ENCODE measurements at regions not wholly inside any gene's neighbourhood (a gene's known extent, or its start where the extent isn't known, plus 50 kb on each side); places are given as distances from the start of the nearest gene placed in this dataset.

- no peak for ATAC-seq (ENCODE audit: insufficient read depth, low FRiP score)
- no peak overlapping the region for H3K27ac ChIP-seq (ENCODE audit: low read depth in 1 of 2, low read length in 1 of 2)
- TF ChIP-seq CTCF (IDR thresholded peaks at IDR 0.05; ENCODE audit: control extremely low read depth, extremely low read depth) = no peak
- no peak overlapping the region for H3K4me3 ChIP-seq
- 89 to 92% methylated on average over 5 of the region's 5 CpGs for WGBS, 2 donors
- H3K9ac ChIP-seq (ENCODE audit: insufficient read depth in 1 of 2, low read length in 2 of 2) = no peak overlapping the region
- H3K36me3 ChIP-seq (ENCODE audit: control insufficient read depth in 4 of 4, insufficient read depth in 4 of 4, low read length in 4 of 4) = no peaks in the 10 kb centered on the region
- DNase-seq = no peak
- no peaks in the 10 kb centered on the region for H3K27me3 ChIP-seq (ENCODE audit: control insufficient read depth in 3 of 3, insufficient read depth in 3 of 3, low read length in 2 of 3)
- H3K9me3 ChIP-seq (ENCODE audit: control insufficient read depth in 4 of 4, insufficient read depth in 3 of 4, low read length in 3 of 4) = peaks cover 0 to 4% (median 0%) of the 10 kb centered on the region in 4 donors
- no peaks in the 10 kb centered on the region for H3K4me1 ChIP-seq (ENCODE audit: control insufficient read depth in 5 of 5, insufficient read depth in 5 of 5, low read length in 5 of 5)
These were observed 868.8 kb downstream of the EPHA4 start for GRCh38 chr2:220703279-220703678.

GRCh38 chr2:220704081-220704480 is 868.0 kb downstream of the EPHA4 start:
- Histone ChIP-seq H3K4me1 (ENCODE audit: control insufficient read depth in 5 of 5, insufficient read depth in 5 of 5, low read length in 5 of 5) (no peaks in the 10 kb centered on the region), H3K27me3 (ENCODE audit: control insufficient read depth in 3 of 3, insufficient read depth in 3 of 3, low read length in 2 of 3) (no peaks in the 10 kb centered on the region), H3K36me3 (ENCODE audit: control insufficient read depth in 4 of 4, insufficient read depth in 4 of 4, low read length in 4 of 4) (no peaks in the 10 kb centered on the region), H3K4me3 (no peak overlapping the region), H3K9me3 (ENCODE audit: control insufficient read depth in 4 of 4, insufficient read depth in 3 of 4, low read length in 3 of 4) (peaks cover 0 to 4% (median 0%) of the 10 kb centered on the region in 4 donors), H3K9ac (ENCODE audit: insufficient read depth in 1 of 2, low read length in 2 of 2) (no peak overlapping the region), H3K27ac (ENCODE audit: low read depth in 1 of 2, low read length in 1 of 2) (no peak overlapping the region)
- TF ChIP-seq CTCF (IDR thresholded peaks at IDR 0.05; ENCODE audit: control extremely low read depth, extremely low read depth) = no peak
- WGBS, 2 donors = 94% methylated on average over 4 of the region's 4 CpGs
- ATAC-seq (ENCODE audit: insufficient read depth, low FRiP score) (no peak), DNase-seq (no peak)

GRCh38 chr2:220704810-220705209 is 867.3 kb downstream of the EPHA4 start:
- Histone ChIP-seq H3K9ac (ENCODE audit: insufficient read depth in 1 of 2, low read length in 2 of 2) (no peak overlapping the region), H3K9me3 (ENCODE audit: control insufficient read depth in 4 of 4, insufficient read depth in 3 of 4, low read length in 3 of 4) (peaks cover 0 to 4% (median 0%) of the 10 kb centered on the region in 4 donors), H3K36me3 (ENCODE audit: control insufficient read depth in 4 of 4, insufficient read depth in 4 of 4, low read length in 4 of 4) (no peaks in the 10 kb centered on the region), H3K27ac (ENCODE audit: low read depth in 1 of 2, low read length in 1 of 2) (no peak overlapping the region), H3K4me1 (ENCODE audit: control insufficient read depth in 5 of 5, insufficient read depth in 5 of 5, low read length in 5 of 5) (no peaks in the 10 kb centered on the region), H3K4me3 (no peak overlapping the region), H3K27me3 (ENCODE audit: control insufficient read depth in 3 of 3, insufficient read depth in 3 of 3, low read length in 2 of 3) (no peaks in the 10 kb centered on the region)
- DNase-seq (no peak), ATAC-seq (ENCODE audit: insufficient read depth, low FRiP score) (no peak)
- 93 to 96% methylated on average over 5 of the region's 5 CpGs for WGBS, 2 donors
- no peak for TF ChIP-seq CTCF (IDR thresholded peaks at IDR 0.05; ENCODE audit: control extremely low read depth, extremely low read depth)

GRCh38 chr2:220705678-220706077 is 866.4 kb downstream of the EPHA4 start:
- H3K27me3 ChIP-seq (ENCODE audit: control insufficient read depth in 3 of 3, insufficient read depth in 3 of 3, low read length in 2 of 3) = no peaks in the 10 kb centered on the region
- H3K9me3 ChIP-seq (ENCODE audit: control insufficient read depth in 4 of 4, insufficient read depth in 3 of 4, low read length in 3 of 4) = peaks cover 0 to 2% (median 0%) of the 10 kb centered on the region in 4 donors
- ATAC-seq (ENCODE audit: insufficient read depth, low FRiP score) (no peak), DNase-seq (no peak)
- H3K4me3 ChIP-seq = no peak overlapping the region
- H3K27ac ChIP-seq (ENCODE audit: low read depth in 1 of 2, low read length in 1 of 2) = no peak overlapping the region
- no peak overlapping the region for H3K9ac ChIP-seq (ENCODE audit: insufficient read depth in 1 of 2, low read length in 2 of 2)
- no peaks in the 10 kb centered on the region for H3K36me3 ChIP-seq (ENCODE audit: control insufficient read depth in 4 of 4, insufficient read depth in 4 of 4, low read length in 4 of 4)
- 88 to 94% methylated on average over 4 of the region's 4 CpGs for WGBS, 2 donors
- no peaks in the 10 kb centered on the region for H3K4me1 ChIP-seq (ENCODE audit: control insufficient read depth in 5 of 5, insufficient read depth in 5 of 5, low read length in 5 of 5)
- no peak for TF ChIP-seq CTCF (IDR thresholded peaks at IDR 0.05; ENCODE audit: control extremely low read depth, extremely low read depth)

Data from lung (tissue), 11 donors.